A673 (cell line): ENCODE measurements at regions not wholly inside any gene's neighbourhood (a gene's known extent, or its start where the extent isn't known, plus 50 kb on each side); places are given as distances from the start of the nearest gene placed in this dataset.

Experiments
- EZH2 ChIP-seq: fragments of 200-600 bp; sonication (generic); IDR thresholded peaks from 2 replicates; pipeline ENCODE4 v1.6.1; 2017; ENCODE audit warnings: borderline replicate concordance, low read depth, mild to moderate bottlenecking, mixed read lengths, antibody characterized with exemption, low read length; ENCODE audit not compliant: poor library complexity, severe bottlenecking
- TF ChIP-seq, protein P1 (sequence below): fragments of 300-800, 200-600 bp; sonication (generic); conservative IDR thresholded peaks from 2 replicates; pipeline ENCODE4 v1.5.1; 2017; ENCODE audit warnings: low read depth, mild to moderate bottlenecking, antibody characterized with exemption, low read length, moderate library complexity, mixed read lengths

DNA sequence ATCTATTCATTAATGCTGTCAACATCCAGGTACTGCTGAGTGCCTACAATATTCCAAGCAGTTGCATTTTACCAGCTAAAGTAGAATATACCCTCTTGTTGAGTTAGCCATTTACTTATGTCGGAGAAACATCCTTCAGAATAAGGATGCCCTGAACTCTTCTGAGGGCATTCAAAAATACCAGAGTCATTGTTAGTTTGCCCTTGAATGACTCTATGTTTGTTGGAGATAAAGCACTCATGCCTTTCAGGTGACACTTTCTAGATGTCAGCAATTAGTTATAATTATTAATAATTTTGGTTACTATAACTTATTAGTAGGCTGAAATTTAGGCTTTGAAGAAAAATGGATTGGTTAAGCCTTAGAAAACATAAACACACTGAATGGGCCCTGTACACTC lies 286.2 kb upstream of the STXBP5 start:
- TF ChIP-seq, protein P1, sequence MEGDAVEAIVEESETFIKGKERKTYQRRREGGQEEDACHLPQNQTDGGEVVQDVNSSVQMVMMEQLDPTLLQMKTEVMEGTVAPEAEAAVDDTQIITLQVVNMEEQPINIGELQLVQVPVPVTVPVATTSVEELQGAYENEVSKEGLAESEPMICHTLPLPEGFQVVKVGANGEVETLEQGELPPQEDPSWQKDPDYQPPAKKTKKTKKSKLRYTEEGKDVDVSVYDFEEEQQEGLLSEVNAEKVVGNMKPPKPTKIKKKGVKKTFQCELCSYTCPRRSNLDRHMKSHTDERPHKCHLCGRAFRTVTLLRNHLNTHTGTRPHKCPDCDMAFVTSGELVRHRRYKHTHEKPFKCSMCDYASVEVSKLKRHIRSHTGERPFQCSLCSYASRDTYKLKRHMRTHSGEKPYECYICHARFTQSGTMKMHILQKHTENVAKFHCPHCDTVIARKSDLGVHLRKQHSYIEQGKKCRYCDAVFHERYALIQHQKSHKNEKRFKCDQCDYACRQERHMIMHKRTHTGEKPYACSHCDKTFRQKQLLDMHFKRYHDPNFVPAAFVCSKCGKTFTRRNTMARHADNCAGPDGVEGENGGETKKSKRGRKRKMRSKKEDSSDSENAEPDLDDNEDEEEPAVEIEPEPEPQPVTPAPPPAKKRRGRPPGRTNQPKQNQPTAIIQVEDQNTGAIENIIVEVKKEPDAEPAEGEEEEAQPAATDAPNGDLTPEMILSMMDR: no peak
- no peak for TF ChIP-seq EZH2
